B cell (primary cell): ENCODE measurements at regions not wholly inside any gene's neighbourhood (a gene's known extent, or its start where the extent isn't known, plus 50 kb on each side); places are given as distances from the start of the nearest gene placed in this dataset.

Experiments
- ATAC-seq: fragments of 200-7000 bp; cut with Tn5 transposase; one replicate; pipeline ENCODE4 v1.10.0; 2021; ENCODE audit warnings: low read depth, mild to moderate bottlenecking, moderate number of reproducible peaks, moderate library complexity
- CTCF ChIA-PET: fragments of 350-600 bp; sonication (Branson Sonifier 250); formaldehyde crosslinking; loops from one replicate; lab custom pipeline; 2021; ENCODE audit warnings: antibody characterized with exemption, inconsistent platforms; lab: Charles Lee
- POLR2A ChIA-PET: fragments of 350-600 bp; sonication (Branson Sonifier 250); formaldehyde crosslinking; loops from one replicate; lab custom pipeline; 2021; ENCODE audit warnings: antibody characterized with exemption; lab: Charles Lee
- DNase-seq: peaks from one replicate; pipeline ENCODE4 v3.0.0; 2013
- H2AFZ ChIP-seq: 2 replicates; pipeline ENCODE4 v1.6.1; 2012; ENCODE audit warnings: mild to moderate bottlenecking, low read depth, low read length; ENCODE audit not compliant: insufficient read depth, poor library complexity, severe bottlenecking
- H3K27ac ChIP-seq, 2 donors: 1 replicate in 1 of 2; 2 replicates in 1 of 2; pipeline ENCODE4 v1.5.1; 2012 to 2013; ENCODE audit warnings: low read length in 2 of 2, mild to moderate bottlenecking in 2 of 2, moderate library complexity in 1 of 2
- H3K27me3 ChIP-seq, 4 experiments: fragments of 200-600 bp in 1 of 4; sonication (generic) in 1 of 4; replicated peaks in 1 of 4; 1 replicate in 2 of 4; 2 replicates in 2 of 4; pipeline versions ENCODE4 v1.6.1 to v1.7.0; 2013 to 2016; ENCODE audit warnings: low read length in 3 of 4, mild to moderate bottlenecking in 2 of 4, mixed read lengths in 1 of 4, moderate library complexity in 1 of 4; ENCODE audit not compliant: insufficient read depth in 4 of 4, control insufficient read depth in 3 of 4; ENCODE audit errors: control extremely low read depth in 1 of 4
- H3K36me3 ChIP-seq, 2 experiments: replicated peaks in 1 of 2; 1 replicate in 1 of 2; 2 replicates in 1 of 2; pipeline versions ENCODE4 v1.6.1 to v1.7.1; 2013; ENCODE audit warnings: low read length in 1 of 2; ENCODE audit not compliant: insufficient read depth in 2 of 2, control insufficient read depth in 1 of 2; ENCODE audit errors: control extremely low read depth in 1 of 2, extremely low read depth in 1 of 2
- H3K4me1 ChIP-seq, 2 donors: fragments of 200-600 bp in 1 of 2; sonication (generic) in 1 of 2; 1 replicate in 1 of 2; 2 replicates in 1 of 2; pipeline versions ENCODE4 v1.5.1 to v1.6.1; 2013 to 2017; ENCODE audit warnings: low read length in 2 of 2; ENCODE audit not compliant: control insufficient read depth in 2 of 2, insufficient read depth in 2 of 2
- H3K4me2 ChIP-seq: replicated peaks from 2 replicates; pipeline ENCODE3; 2012; ENCODE audit warnings: mild to moderate bottlenecking, low read depth, low read length; ENCODE audit not compliant: poor library complexity, severe bottlenecking
- H3K4me3 ChIP-seq, 5 experiments: fragments of 200-600 bp in 1 of 5; sonication (generic) in 1 of 5; 1 replicate in 3 of 5; 2 replicates in 2 of 5; pipeline versions ENCODE4 v1.5.1 to v1.7.0; 2011 to 2016; ENCODE audit warnings: low read length in 4 of 5, mild to moderate bottlenecking in 4 of 5, low read depth in 2 of 5, control low read depth in 1 of 5, moderate library complexity in 1 of 5; ENCODE audit not compliant: insufficient read depth in 1 of 5; ENCODE audit errors: control extremely low read depth in 1 of 5, extremely low read depth in 1 of 5
- H3K79me2 ChIP-seq: fragments of 200-600 bp; sonication (generic); one replicate; pipeline ENCODE4 v1.6.0; 2016; ENCODE audit warnings: low read length; ENCODE audit not compliant: control insufficient read depth, insufficient read depth
- H3K9ac ChIP-seq: fragments of 200-600 bp; sonication (generic); 2 replicates; pipeline ENCODE4 v1.6.1; 2017; ENCODE audit warnings: mild to moderate bottlenecking, low read length, moderate library complexity
- H3K9me3 ChIP-seq, 3 donors: one replicate each; pipeline versions ENCODE4 v1.6.1 to v1.7.1; 2013; ENCODE audit warnings: low read length in 2 of 3; ENCODE audit not compliant: control insufficient read depth in 2 of 3, insufficient read depth in 1 of 3; ENCODE audit errors: control extremely low read depth in 1 of 3
- H4K20me1 ChIP-seq: 2 replicates; pipeline ENCODE4 v1.6.0; 2012; ENCODE audit warnings: mild to moderate bottlenecking, low read length; ENCODE audit not compliant: insufficient read depth, control insufficient read depth, poor library complexity, severe bottlenecking
- H3K27ac Mint-ChIP-seq: one replicate; pipeline ENCODE4 v1.8.0; 2021; ENCODE audit warnings: mixed read lengths
- H3K27me3 Mint-ChIP-seq: one replicate; pipeline ENCODE4 v1.8.0; 2021; ENCODE audit warnings: mixed read lengths
- H3K4me1 Mint-ChIP-seq: one replicate; pipeline ENCODE4 v1.8.0; 2021; ENCODE audit warnings: mixed read lengths
- H3K4me3 Mint-ChIP-seq: one replicate; pipeline ENCODE4 v1.8.0; 2021; ENCODE audit warnings: mixed read lengths
- H3K9me3 Mint-ChIP-seq: one replicate; pipeline ENCODE4 v1.8.0; 2022; ENCODE audit warnings: mixed read lengths; ENCODE audit not compliant: insufficient read depth
- EZH2 ChIP-seq: IDR thresholded peaks from 2 replicates; pipeline ENCODE4 v1.6.1; 2012; ENCODE audit warnings: borderline replicate concordance, low read depth, mild to moderate bottlenecking, moderate library complexity, low read length; ENCODE audit not compliant: insufficient read depth, poor library complexity, severe bottlenecking
- WGBS: methylation state at CpG from one replicate; pipeline ENCODE4 v1.1.5; 2013; ENCODE audit warnings: missing lambda C conversion rate; ENCODE audit not compliant: insufficient coverage; 5-methylcytosine and 5-hydroxymethylcytosine counted together
- intact Hi-C: fragments of 100-400 bp; cut with micrococcal nuclease; formaldehyde crosslinking; loops from one replicate; pipeline ENCODE4 v1.10.0; 2022
- TF ChIP-seq, protein P1 (sequence below): fragments of 200-600 bp; IDR thresholded peaks from one replicate; pipeline ENCODE4 v1.8.0; 2022; ENCODE audit warnings: antibody characterized with exemption, mild to moderate bottlenecking

DNA sequence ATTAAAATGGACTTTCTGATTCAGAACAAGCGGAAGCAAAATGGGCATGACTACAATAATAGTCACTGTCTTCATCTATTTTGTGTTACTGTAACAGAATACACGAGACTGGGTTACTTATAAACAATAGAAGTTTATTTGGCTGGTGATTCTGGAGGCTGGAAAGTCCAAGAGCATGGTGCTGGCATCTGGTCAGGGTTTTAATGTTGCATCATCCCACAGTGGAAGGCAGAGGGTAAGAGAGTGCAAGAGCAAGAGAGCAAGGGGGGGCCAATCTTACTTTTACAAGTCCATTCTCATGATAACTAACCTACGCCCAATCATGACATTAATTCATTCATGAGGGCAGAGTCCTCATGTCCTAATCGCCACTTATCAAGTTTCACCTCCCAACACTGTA lies 189.2 kb downstream of the TOX3 start:
- Histone ChIP-seq H3K9me3 (no peaks in the 10 kb centered on the region), H4K20me1 (no peaks in the 10 kb centered on the region), H2AFZ (no peak overlapping the region), H3K9ac (no peak overlapping the region), H3K79me2 (no peaks in the 10 kb centered on the region), H3K4me1 (no peaks in the 10 kb centered on the region), H3K27me3 (no peaks in the 10 kb centered on the region), H3K4me2 (no peak overlapping the region), H3K27ac (no peak overlapping the region), H3K36me3 (no peaks in the 10 kb centered on the region), H3K4me3 (no peak overlapping the region)
- intact Hi-C loops: no loop called here
- no peak overlapping the region for H3K27ac Mint-ChIP-seq
- no peak for TF ChIP-seq EZH2
- TF ChIP-seq, protein P1, sequence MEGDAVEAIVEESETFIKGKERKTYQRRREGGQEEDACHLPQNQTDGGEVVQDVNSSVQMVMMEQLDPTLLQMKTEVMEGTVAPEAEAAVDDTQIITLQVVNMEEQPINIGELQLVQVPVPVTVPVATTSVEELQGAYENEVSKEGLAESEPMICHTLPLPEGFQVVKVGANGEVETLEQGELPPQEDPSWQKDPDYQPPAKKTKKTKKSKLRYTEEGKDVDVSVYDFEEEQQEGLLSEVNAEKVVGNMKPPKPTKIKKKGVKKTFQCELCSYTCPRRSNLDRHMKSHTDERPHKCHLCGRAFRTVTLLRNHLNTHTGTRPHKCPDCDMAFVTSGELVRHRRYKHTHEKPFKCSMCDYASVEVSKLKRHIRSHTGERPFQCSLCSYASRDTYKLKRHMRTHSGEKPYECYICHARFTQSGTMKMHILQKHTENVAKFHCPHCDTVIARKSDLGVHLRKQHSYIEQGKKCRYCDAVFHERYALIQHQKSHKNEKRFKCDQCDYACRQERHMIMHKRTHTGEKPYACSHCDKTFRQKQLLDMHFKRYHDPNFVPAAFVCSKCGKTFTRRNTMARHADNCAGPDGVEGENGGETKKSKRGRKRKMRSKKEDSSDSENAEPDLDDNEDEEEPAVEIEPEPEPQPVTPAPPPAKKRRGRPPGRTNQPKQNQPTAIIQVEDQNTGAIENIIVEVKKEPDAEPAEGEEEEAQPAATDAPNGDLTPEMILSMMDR: no peak
- no peak overlapping the region for H3K4me3 Mint-ChIP-seq
- DNase-seq (no peak), ATAC-seq (no peak)
- no peaks in the 10 kb centered on the region for H3K27me3 Mint-ChIP-seq
- POLR2A ChIA-PET: no interaction called here
- H3K4me1 Mint-ChIP-seq: no peaks in the 10 kb centered on the region
- WGBS: 100% methylated on average over 1 of the region's 4 CpGs
- H3K9me3 Mint-ChIP-seq: peaks cover 2% of the 10 kb centered on the region
- CTCF ChIA-PET: no interaction called here

DNA sequence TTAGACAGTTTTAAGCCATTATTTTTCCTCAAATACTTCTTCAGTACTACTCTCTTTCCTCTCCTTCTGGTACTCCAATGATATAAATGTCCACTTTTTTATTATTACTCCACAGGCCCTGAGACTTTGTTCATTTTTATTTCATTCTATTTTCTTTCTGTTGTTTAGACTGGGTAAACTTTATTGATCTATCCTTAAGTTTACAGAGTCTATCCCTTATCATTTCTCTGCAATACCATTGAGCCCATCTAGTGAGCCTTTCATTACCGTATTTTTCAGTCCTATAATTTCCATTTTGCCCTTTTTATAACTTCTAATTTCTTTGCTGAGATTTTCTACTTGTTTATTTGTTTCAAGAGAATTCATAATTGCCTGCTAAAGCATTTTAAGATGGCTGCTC lies 193.7 kb downstream of the TOX3 start:
- no peaks in the 10 kb centered on the region for H3K4me1 Mint-ChIP-seq
- Histone ChIP-seq H3K4me3 (no peak overlapping the region), H3K4me2 (no peak overlapping the region), H3K9me3 (no peaks in the 10 kb centered on the region), H3K4me1 (no peaks in the 10 kb centered on the region), H3K36me3 (no peaks in the 10 kb centered on the region), H3K9ac (no peak overlapping the region), H4K20me1 (no peaks in the 10 kb centered on the region), H3K79me2 (no peaks in the 10 kb centered on the region), H3K27me3 (no peaks in the 10 kb centered on the region), H2AFZ (no peak overlapping the region), H3K27ac (no peak overlapping the region)
- no peaks in the 10 kb centered on the region for H3K9me3 Mint-ChIP-seq
- H3K27ac Mint-ChIP-seq: no peak overlapping the region
- no peak for DNase-seq
- POLR2A ChIA-PET: no interaction called here
- no peaks in the 10 kb centered on the region for H3K27me3 Mint-ChIP-seq
- CTCF ChIA-PET: no interaction called here
- WGBS: no CpG with 5 or more reads among the region's 1 CpG
- no peak overlapping the region for H3K4me3 Mint-ChIP-seq
- ATAC-seq: no peak
- intact Hi-C loops: no loop called here
- TF ChIP-seq, protein P1: no peak
- no peak for TF ChIP-seq EZH2
